Mucosa of descending colon (tissue), 3 donors: ENCODE measurements at regions not wholly inside any gene's neighbourhood (a gene's known extent, or its start where the extent isn't known, plus 50 kb on each side); places are given as distances from the start of the nearest gene placed in this dataset.

Experiments
- ATAC-seq: fragments of 200-7000 bp; cut with Tn5 transposase; one replicate; pipeline ENCODE4 v1.9.1; 2020; ENCODE audit warnings: mild to moderate bottlenecking, moderate library complexity
- DNase-seq, 3 donors: peaks; one replicate each; pipeline ENCODE4 v3.0.0-alpha.2; 2020
- H3K36me3 ChIP-seq: fragments of 200-600 bp; one replicate; pipeline ENCODE4 v1.8.0; 2021; ENCODE audit warnings: low read depth, mild to moderate bottlenecking
- H3K4me1 ChIP-seq: fragments of 200-600 bp; one replicate; pipeline ENCODE4 v1.8.0; 2021; ENCODE audit warnings: low read depth, mild to moderate bottlenecking
- H3K4me3 ChIP-seq: fragments of 200-600 bp; one replicate; pipeline ENCODE4 v1.8.0; 2021; ENCODE audit warnings: mild to moderate bottlenecking
- H3K9me3 ChIP-seq: fragments of 200-600 bp; one replicate; pipeline ENCODE4 v1.8.0; 2021; ENCODE audit warnings: mild to moderate bottlenecking
- CTCF ChIP-seq: fragments of 200-600 bp; IDR thresholded peaks from one replicate; pipeline ENCODE4 v1.8.0; 2022; ENCODE audit warnings: antibody characterized with exemption, mild to moderate bottlenecking
- intact Hi-C, 2 donors: fragments of 100-400 bp; cut with DNase I in 1 of 2; cut with micrococcal nuclease in 1 of 2; formaldehyde crosslinking; loops; one replicate each; pipeline versions ENCODE4 v1.11.0 to v1.11.1; 2022; cut with DNase I, micrococcal nuclease
- donor health status: DM: no; HTN: no; CAD: no; lungs with moderate emphysema.
- donor health status: DM: no; HTN: no; CAD: no.
- donor health status: DM: no; HTN: yes; CAD: no.

GRCh38 chr5:104541141-104541785 is 978.7 kb upstream of the NUDT12 start:
- Histone ChIP-seq H3K9me3 (no peaks in the 10 kb centered on the region), H3K36me3 (no peaks in the 10 kb centered on the region), H3K4me1 (peaks cover 4% of the 10 kb centered on the region), H3K4me3 (no peak overlapping the region)
- no peak for TF ChIP-seq CTCF
- intact Hi-C loops: no loop called here
- ATAC-seq (peak; percentile 24), DNase-seq (no peak)

- peak in 1 of 3 donors; percentile 34 for DNase-seq
- H3K4me3 ChIP-seq: no peak overlapping the region
- peaks cover 4% of the 10 kb centered on the region for H3K4me1 ChIP-seq
- H3K9me3 ChIP-seq: no peaks in the 10 kb centered on the region
- no peaks in the 10 kb centered on the region for H3K36me3 ChIP-seq
- intact Hi-C loops: no loop called here
- peak; percentile 36 for ATAC-seq
- no peak for TF ChIP-seq CTCF
These were observed 977.9 kb upstream of the NUDT12 start for GRCh38 chr5:104540448-104540847.

- H3K4me1 ChIP-seq: peaks cover 4% of the 10 kb centered on the region
- no peak for TF ChIP-seq CTCF
- intact Hi-C loops: no loop called here
- no peak overlapping the region for H3K4me3 ChIP-seq
- no peak for ATAC-seq
- H3K9me3 ChIP-seq: no peaks in the 10 kb centered on the region
- H3K36me3 ChIP-seq: no peaks in the 10 kb centered on the region
- no peak for DNase-seq
These were observed 977.2 kb upstream of the NUDT12 start for GRCh38 chr5:104539618-104540350.

GRCh38 chr5:104538734-104539133 is 976.1 kb upstream of the NUDT12 start:
- ATAC-seq: no peak
- no peak for TF ChIP-seq CTCF
- no peak for DNase-seq
- Histone ChIP-seq H3K9me3 (no peaks in the 10 kb centered on the region), H3K4me1 (peaks cover 4% of the 10 kb centered on the region), H3K36me3 (no peaks in the 10 kb centered on the region), H3K4me3 (no peak overlapping the region)
- intact Hi-C loops: no loop called here

- DNase-seq (no peak), ATAC-seq (no peak)
- intact Hi-C loops: no loop called here
- Histone ChIP-seq H3K36me3 (no peaks in the 10 kb centered on the region), H3K4me3 (no peak overlapping the region), H3K4me1 (no peaks in the 10 kb centered on the region), H3K9me3 (no peaks in the 10 kb centered on the region)
- TF ChIP-seq CTCF: no peak
These were observed 970.9 kb upstream of the NUDT12 start for GRCh38 chr5:104533498-104533897.
